ENCODE measurements at regions not wholly inside any gene's neighbourhood (a gene's known extent, or its start where the extent isn't known, plus 50 kb on each side); places are given as distances from the start of the nearest gene placed in this dataset.

- Histone ChIP-seq H3K4me3 (ENCODE audit: low read depth, low read length, poor library complexity, severe bottlenecking) (no peak overlapping the region), H2AFZ (ENCODE audit: low read length) (no peak overlapping the region), H3K9me2 (ENCODE audit: insufficient read depth, low read length) (no peaks in the 10 kb centered on the region), H3K36me3 (ENCODE audit: insufficient read depth, low read length) (no peaks in the 10 kb centered on the region), H3K4me1 (ENCODE audit: insufficient read depth, low read length, poor library complexity, severe bottlenecking) (no peaks in the 10 kb centered on the region), H3K79me2 (ENCODE audit: insufficient read depth, low read depth, low read length) (no peaks in the 10 kb centered on the region), H3K9me3 (ENCODE audit: low read length) (no peaks in the 10 kb centered on the region), H3K4me2 (ENCODE audit: low read length) (no peak overlapping the region), H3K27ac (ENCODE audit: low read depth, low read length, poor library complexity, severe bottlenecking) (no peak overlapping the region), H4K20me1 (ENCODE audit: insufficient read depth, low read length) (no peaks in the 10 kb centered on the region)
- BruUV-seq (replicated peaks), result no TSS peak
- CTCF ChIA-PET (ENCODE audit: unreplicated experiment), result no interaction called here
- intact Hi-C loops (cut with micrococcal nuclease; ENCODE audit: unreplicated experiment), result no loop called here
- POLR2A ChIA-PET, result no interaction called here
- no peak for DNase-seq (ENCODE audit: low spot score)
- TF ChIP-seq EZH2phosphoT487 (IDR thresholded peaks at IDR 0.05; ENCODE audit: borderline replicate concordance, low read depth, low read length) (no peak), CTCF (conservative IDR thresholded peaks at IDR 0.05; ENCODE audit: low read length) (no peak)
Measured at GRCh38 chr4:96036781-96037180, 196.9 kb downstream of the PDHA2 start.

- H3K27ac ChIP-seq (ENCODE audit: low read depth, low read length, poor library complexity, severe bottlenecking), result no peak overlapping the region
- ChIA-PET CTCF (ENCODE audit: unreplicated experiment) (no interaction called here), POLR2A (no interaction called here)
- no peaks in the 10 kb centered on the region for H3K9me2 ChIP-seq (ENCODE audit: insufficient read depth, low read length)
- intact Hi-C loops (cut with micrococcal nuclease; ENCODE audit: unreplicated experiment), result no loop called here
- no peaks in the 10 kb centered on the region for H4K20me1 ChIP-seq (ENCODE audit: insufficient read depth, low read length)
- no peak overlapping the region for H3K4me2 ChIP-seq (ENCODE audit: low read length)
- H3K9me3 ChIP-seq (ENCODE audit: low read length), result no peaks in the 10 kb centered on the region
- no TSS peak for BruUV-seq (replicated peaks)
- no peak overlapping the region for H3K4me3 ChIP-seq (ENCODE audit: low read depth, low read length, poor library complexity, severe bottlenecking)
- H2AFZ ChIP-seq (ENCODE audit: low read length), result no peak overlapping the region
- no peak for DNase-seq (ENCODE audit: low spot score)
- H3K36me3 ChIP-seq (ENCODE audit: insufficient read depth, low read length), result no peaks in the 10 kb centered on the region
- no peaks in the 10 kb centered on the region for H3K79me2 ChIP-seq (ENCODE audit: insufficient read depth, low read depth, low read length)
- H3K4me1 ChIP-seq (ENCODE audit: insufficient read depth, low read length, poor library complexity, severe bottlenecking), result no peaks in the 10 kb centered on the region
- TF ChIP-seq CTCF (conservative IDR thresholded peaks at IDR 0.05; ENCODE audit: low read length), result no peak
- no peak for TF ChIP-seq EZH2phosphoT487 (IDR thresholded peaks at IDR 0.05; ENCODE audit: borderline replicate concordance, low read depth, low read length)
Measured at GRCh38 chr4:96037705-96038104, 197.8 kb downstream of the PDHA2 start.

- no peaks in the 10 kb centered on the region for H3K79me2 ChIP-seq (ENCODE audit: insufficient read depth, low read depth, low read length)
- no peaks in the 10 kb centered on the region for H3K4me1 ChIP-seq (ENCODE audit: insufficient read depth, low read length, poor library complexity, severe bottlenecking)
- H4K20me1 ChIP-seq (ENCODE audit: insufficient read depth, low read length), result no peaks in the 10 kb centered on the region
- no peaks in the 10 kb centered on the region for H3K9me2 ChIP-seq (ENCODE audit: insufficient read depth, low read length)
- no peak overlapping the region for H3K4me2 ChIP-seq (ENCODE audit: low read length)
- no peaks in the 10 kb centered on the region for H3K9me3 ChIP-seq (ENCODE audit: low read length)
- no peak overlapping the region for H3K27ac ChIP-seq (ENCODE audit: low read depth, low read length, poor library complexity, severe bottlenecking)
- TF ChIP-seq CTCF (conservative IDR thresholded peaks at IDR 0.05; ENCODE audit: low read length), result no peak
- no peak for TF ChIP-seq EZH2phosphoT487 (IDR thresholded peaks at IDR 0.05; ENCODE audit: borderline replicate concordance, low read depth, low read length)
- DNase-seq (ENCODE audit: low spot score), result no peak
- H3K4me3 ChIP-seq (ENCODE audit: low read depth, low read length, poor library complexity, severe bottlenecking), result no peak overlapping the region
- intact Hi-C loops (cut with micrococcal nuclease; ENCODE audit: unreplicated experiment), result no loop called here
- no peaks in the 10 kb centered on the region for H3K36me3 ChIP-seq (ENCODE audit: insufficient read depth, low read length)
- ChIA-PET POLR2A (interaction anchor here (1.5 kb wide), 1 partner anchor 13 kb away, joined by 3 read pairs; no protein-coding TSS in a partner anchor), CTCF (ENCODE audit: unreplicated experiment) (no interaction called here)
- no peak overlapping the region for H2AFZ ChIP-seq (ENCODE audit: low read length)
- BruUV-seq (replicated peaks), result no TSS peak
Measured at GRCh38 chr4:96039217-96039616, 199.3 kb downstream of the PDHA2 start.

Data from OCI-LY7 (cell line).